GM12874 (cell line): ENCODE measurements at regions not wholly inside any gene's neighbourhood (a gene's known extent, or its start where the extent isn't known, plus 50 kb on each side); places are given as distances from the start of the nearest gene placed in this dataset.

Experiments used
- TF ChIP-seq, protein P1 (sequence below): IDR thresholded peaks from 2 replicates; pipeline ENCODE4 v1.5.1; 2011; ENCODE audit warnings: low read depth, mild to moderate bottlenecking, control low read depth, low read length, moderate library complexity; ENCODE audit not compliant: insufficient read depth

DNA sequence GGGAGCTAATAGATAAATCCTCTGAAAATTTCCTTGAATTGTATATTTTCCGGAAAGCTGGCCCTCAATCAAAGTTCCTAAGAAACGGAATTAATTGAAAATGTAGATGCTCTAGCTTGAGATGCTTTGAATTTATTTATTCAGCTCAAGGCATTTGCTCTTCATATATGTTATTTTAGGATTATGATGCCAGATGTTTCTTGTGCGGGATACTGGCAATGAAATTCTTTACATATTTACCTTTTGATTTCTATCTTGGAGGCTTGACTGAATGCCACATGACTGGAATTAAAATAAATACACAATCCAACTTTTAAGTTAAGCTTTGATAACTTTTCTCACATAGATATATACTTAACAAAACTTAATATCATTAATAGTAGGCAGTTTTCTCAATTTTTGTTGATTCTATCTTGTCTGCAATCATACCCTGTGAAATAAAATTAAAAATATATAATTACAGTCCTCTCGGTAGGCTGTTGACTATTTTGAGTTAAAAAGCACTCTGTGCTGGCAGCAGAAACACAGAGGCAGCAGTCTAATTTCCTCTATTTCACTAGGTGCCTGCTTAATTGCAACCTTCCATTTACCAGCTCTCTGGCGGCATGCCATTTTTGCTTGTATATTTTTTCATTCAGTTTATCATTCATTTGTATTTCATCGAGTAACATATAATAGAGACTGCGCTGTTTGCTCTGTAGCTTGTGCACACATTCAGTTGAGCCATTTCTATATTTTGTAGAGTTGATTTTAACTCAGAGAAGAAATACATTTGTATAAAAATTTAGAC, 991.5 kb downstream of the ADGRL3 start:
- TF ChIP-seq, protein P1, sequence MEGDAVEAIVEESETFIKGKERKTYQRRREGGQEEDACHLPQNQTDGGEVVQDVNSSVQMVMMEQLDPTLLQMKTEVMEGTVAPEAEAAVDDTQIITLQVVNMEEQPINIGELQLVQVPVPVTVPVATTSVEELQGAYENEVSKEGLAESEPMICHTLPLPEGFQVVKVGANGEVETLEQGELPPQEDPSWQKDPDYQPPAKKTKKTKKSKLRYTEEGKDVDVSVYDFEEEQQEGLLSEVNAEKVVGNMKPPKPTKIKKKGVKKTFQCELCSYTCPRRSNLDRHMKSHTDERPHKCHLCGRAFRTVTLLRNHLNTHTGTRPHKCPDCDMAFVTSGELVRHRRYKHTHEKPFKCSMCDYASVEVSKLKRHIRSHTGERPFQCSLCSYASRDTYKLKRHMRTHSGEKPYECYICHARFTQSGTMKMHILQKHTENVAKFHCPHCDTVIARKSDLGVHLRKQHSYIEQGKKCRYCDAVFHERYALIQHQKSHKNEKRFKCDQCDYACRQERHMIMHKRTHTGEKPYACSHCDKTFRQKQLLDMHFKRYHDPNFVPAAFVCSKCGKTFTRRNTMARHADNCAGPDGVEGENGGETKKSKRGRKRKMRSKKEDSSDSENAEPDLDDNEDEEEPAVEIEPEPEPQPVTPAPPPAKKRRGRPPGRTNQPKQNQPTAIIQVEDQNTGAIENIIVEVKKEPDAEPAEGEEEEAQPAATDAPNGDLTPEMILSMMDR: no peak

DNA sequence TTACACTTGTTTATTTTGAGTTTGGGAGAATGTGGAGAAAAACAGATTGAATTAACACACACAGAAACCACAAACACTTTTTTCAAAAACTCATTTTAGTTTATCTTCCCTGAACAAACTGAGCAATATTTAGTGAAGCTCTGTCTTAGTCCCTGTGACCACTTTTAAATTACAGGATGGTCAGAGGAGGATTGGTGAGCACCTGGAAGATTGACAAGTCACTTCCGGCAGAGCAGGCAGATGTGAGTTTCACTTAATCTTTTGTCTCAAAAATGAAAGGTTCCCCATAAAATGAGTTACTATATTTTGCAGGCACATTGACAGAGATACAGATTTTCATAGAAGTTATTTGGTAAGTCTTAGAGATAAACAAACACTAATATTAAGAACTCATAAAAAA, 970.1 kb downstream of the ADGRL3 start:
- TF ChIP-seq, protein P1: no peak

DNA sequence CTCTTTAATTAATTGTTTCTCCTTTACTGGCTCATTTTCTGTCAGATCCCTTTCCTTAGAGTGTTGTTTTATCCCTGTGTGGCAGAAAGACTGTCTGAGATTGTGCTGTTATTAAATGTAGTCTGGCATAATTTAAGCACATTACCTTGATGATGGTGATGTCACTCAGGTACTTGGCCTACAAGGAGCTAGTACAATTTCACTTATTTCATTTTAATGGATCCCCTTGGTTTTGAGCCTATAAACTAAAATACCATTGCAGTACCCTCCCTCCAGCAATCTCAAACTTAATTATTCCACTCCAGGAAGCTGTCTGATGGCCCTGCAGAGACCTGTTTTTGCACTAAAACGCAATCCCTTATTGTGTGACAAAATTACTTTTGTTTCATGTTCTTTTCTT, 968.6 kb downstream of the ADGRL3 start:
- TF ChIP-seq, protein P1: no peak

DNA sequence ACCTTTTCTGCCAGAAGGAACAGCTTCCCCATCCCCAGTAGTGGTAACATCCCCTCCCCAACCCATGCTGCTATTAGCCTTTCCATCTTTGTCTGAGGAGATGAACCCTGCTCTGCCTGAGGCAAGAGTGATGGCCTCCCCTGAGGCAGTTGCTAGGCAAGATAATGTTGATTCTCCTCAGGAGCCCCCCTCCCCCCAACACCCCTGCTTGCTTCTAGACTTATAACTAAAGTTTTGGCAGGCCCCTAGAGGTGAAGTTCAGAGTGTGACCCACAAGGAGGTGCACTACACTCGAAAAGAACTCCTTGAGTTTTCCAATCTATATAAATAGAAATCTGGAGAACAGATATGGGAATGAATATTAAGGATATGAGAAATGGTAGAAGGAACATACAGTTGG, 962.5 kb downstream of the ADGRL3 start:
- TF ChIP-seq, protein P1: no peak

DNA sequence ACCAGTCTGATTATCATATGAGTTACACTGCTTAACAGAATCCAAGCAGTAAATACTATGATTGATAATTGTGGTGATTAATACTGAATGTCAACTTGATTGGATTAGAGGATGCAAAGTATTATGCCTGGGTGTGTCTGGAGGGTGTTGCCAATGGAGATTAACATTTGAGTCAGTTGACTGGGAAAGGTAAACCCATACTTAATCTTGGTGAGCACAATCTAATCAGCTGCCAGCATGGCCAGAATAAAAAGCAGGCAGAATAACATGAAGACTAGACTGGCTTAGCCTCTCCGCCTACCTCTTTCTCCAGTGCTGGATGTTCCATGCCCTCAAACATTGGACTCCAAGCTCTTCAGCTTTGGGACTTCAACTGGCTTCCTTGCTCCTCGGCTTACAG, 961.3 kb downstream of the ADGRL3 start:
- TF ChIP-seq, protein P1: no peak

DNA sequence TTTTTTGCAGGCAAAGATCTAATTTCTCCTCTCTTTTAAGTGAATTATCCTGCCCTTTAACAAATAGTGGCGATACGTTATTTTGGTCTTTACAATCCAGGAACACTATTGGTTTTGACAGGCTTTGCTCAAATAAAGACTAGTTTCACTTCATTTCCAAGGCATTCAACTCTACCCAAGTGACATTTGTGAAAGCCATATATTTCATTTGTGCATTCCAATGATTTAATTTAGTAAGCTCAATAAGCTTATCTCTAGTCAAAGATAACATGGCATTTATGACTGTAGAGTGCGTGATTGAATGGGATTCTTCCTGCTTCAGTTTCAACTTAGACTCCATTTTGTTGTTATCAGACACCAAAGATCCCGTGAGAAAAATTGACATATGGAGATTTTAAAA, 959.8 kb downstream of the ADGRL3 start:
- TF ChIP-seq, protein P1: no peak

DNA sequence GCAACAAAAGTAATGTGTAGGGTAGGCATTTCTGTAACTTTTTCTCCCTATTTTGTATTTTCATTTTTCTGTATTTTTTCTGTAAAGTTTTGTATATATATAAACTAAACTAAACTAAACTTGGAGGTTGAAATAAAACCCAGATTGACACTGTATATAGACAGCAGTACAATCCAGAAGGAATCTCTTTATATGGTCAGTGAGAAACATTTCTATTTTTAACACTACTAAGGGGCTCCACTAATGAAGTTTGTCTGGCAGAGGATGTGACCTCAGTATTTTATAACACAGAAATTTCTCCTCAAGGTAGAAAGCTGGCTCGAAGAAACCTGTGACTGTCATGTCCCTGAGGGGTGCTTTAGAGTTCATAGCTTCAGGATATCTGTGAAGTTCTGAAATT, 959.2 kb downstream of the ADGRL3 start:
- TF ChIP-seq, protein P1: no peak
